Right ventricle myocardium superior (tissue), 1 donor: ENCODE measurements at regions not wholly inside any gene's neighbourhood (a gene's known extent, or its start where the extent isn't known, plus 50 kb on each side); places are given as distances from the start of the nearest gene placed in this dataset.

ENCODE experiments used
- ATAC-seq: fragments of 200-7000 bp; cut with Tn5 transposase; one replicate; pipeline ENCODE4 v1.9.1; 2020; ENCODE audit warnings: mild to moderate bottlenecking; ENCODE audit not compliant: poor library complexity
- DNase-seq: peaks from one replicate; pipeline ENCODE4 v3.0.0-alpha.2; 2020
- intact Hi-C: fragments of 100-400 bp; cut with DNase I; formaldehyde crosslinking; loops from one replicate; pipeline ENCODE4 v1.11.2; 2022
- donor health status: DM: no; HTN: yes; CAD: no; lungs with severe emphysema.

DNA sequence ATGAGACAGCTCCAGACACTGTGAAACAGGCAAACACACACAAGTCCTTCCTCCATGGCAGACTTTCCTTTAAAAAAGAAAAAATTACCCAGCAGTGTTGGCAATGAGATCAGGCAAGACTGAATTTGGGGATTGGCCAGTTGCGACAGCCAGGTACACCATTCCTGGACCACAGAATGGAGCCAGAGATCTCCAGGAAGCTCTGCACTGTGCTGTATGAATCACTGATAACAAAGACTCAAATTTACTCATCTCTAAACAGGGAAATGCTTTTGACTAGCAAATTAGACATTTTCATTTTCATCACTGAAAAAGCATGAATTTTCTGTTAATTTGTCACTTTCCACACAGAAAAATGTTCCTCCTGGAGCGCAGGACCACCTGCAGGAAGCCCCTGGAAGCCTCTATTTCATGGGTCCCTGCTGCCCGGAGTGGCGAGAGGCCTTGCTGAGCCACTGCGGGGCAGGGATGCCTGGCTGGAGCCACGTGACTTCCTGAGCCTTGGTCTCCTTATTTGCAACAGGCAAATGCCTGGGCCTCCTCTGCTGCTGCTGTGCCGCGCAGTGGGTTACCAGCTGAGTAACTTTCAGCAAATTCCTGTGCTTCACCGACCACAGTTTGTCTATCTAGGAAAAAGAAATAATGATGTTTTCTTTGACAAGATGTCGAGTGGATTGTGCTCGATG, 185.9 kb upstream of the ZNF618 start:
- intact Hi-C loops, result no loop called here
- ATAC-seq (no peak), DNase-seq (no peak)

- no peak for DNase-seq
- intact Hi-C loops, result no loop called here
Observed at GRCh38 chr9:113692256-113692655, 183.9 kb upstream of the ZNF618 start.

GRCh38 chr9:113694912-113695311, 181.2 kb upstream of the ZNF618 start:
- intact Hi-C loops, result no loop called here
- ATAC-seq (no peak), DNase-seq (no peak)

More at GRCh38 chr9:113692256-113692655, 183.9 kb upstream of the ZNF618 start:
- ATAC-seq, result no peak

DNA sequence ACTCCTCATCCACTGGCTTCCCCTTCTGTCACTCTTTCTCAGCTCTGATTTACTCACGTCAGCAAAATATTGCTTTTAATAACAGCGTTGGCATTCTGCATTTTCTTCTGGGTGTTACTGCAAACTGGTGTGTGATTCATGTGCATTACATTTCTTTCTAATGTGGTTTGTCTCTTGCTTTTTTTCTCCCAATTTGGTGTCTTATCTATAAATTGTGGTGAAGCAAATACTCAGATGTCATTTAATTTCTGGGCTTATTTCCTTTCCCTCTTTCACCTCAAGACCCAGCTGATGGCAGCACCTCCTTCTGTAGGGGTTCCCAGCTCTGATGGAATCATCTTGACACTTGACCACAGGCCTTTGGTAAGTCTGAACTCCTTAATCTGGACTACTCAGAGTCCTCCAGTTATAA, 180.7 kb upstream of the ZNF618 start:
- ATAC-seq (no peak), DNase-seq (no peak)
- intact Hi-C loops, result no loop called here

- DNase-seq, result no peak
- intact Hi-C loops, result no loop called here
- ATAC-seq, result no peak
Observed at GRCh38 chr9:113695901-113696300, 180.2 kb upstream of the ZNF618 start.

DNA sequence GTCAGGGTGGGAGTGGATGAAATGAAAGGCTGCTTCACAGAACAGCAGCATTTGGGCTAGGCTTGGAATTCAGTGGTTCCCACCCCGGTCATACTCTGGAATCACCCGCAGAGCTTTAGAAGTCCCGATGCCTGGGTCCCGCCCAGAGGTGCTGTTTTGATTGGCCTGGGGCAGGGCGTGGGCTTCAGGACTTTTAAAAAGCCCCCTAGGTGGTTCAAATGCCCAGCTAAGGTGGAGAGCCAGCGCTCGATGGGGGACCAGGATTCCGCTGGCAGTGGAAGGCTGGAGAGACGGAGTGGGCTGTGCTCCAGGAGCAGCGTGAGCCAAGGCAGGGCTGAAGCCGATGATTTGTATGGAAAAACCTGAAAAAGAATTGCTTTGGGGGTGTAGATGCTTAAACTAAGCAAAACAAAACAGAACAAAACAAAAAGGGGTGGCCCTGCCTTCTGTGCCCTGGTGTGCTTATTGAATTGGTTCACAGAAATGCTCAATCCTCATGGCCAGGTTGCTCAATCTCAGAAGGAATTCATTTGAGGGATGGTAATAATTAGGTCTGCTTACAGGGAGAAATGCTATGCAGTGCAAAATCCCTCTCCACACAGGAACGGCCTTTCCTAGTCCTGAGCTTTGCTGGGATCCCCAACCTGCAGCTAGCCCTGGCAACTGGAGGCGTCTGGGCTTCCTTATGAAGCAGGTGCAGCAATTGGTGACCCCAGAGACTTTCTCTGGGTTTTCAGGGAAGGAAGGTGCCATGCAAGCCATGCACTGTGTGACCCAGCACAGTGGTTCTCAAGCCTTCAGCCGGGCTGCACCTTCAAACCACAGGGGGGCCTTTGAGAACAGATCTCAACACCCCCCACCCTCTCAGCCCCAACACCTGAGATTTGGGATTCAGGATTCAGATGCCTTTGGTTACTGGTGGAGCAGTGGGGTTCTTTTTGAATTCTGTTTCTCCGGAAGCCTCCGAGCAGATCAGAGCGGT, 174.0 kb upstream of the ZNF618 start:
- intact Hi-C loops, result no loop called here
- ATAC-seq, result no peak
- no peak for DNase-seq

GRCh38 chr9:113705306-113705927, 170.7 kb upstream of the ZNF618 start:
- DNase-seq (no peak), ATAC-seq (no peak)
- intact Hi-C loops, result no loop called here

DNA sequence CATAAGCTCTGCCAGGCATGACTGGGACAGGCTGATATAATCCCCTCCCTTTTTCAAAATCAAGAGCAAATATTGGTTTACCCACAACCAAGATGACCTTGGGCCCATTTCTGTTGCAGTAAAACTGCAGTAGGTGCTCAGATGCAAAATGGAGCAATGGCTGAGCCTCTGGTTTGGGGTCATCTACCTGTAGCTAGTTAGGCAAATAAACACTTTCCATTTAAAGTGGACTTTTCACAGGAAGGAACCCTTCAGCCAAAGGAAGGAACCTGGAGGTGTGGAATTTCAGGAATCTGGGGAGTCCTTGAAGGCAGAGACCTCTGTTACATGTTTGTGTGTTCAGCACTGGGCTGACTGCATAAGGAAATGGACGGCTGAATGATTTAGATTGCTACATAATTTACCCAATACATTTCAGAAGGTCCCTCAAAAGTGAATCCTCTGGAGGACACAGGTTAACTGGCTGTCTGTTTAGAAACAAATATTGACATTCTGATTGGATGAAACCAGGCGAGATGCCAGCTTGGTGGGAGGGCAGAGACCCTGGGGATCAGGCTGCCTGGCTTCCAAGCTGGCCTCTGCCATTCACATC, 170.1 kb upstream of the ZNF618 start:
- intact Hi-C loops, result no loop called here
- no peak for ATAC-seq
- DNase-seq, result no peak

DNA sequence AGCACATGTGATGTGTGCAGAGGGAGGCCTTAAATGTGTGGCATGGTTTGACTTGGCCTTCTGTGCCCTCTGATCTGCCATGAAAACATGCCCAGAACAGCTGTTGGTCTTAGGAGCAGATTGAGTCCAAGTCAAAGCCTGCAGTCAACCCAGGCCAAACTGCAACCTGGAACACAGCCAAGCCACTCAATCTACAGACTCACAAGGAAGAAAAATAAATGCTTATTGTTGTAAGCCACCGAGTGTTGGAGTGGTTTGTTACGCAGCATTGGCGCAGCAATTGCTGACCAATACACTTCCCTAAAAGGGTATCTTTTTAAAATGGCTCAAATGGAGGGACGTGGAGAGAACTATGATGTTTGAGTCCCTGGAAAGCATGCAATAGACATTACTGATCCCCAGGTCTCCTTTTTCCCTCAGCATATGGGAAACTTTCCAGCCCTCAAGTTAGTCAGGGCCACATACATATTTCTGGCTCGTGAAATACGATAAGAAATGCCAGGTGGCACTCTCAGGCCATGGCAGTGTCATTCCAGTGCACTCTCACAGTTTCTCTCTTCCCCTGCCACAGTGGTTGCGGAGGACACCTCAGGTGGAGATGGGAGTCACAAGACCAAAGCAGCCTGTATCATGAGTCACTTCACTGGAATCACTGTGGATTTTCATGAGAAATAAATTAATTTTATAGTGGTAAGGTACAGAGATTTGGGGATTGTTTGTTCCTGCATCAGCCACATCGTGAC, 168.0 kb upstream of the ZNF618 start:
- DNase-seq (no peak), ATAC-seq (no peak)
- intact Hi-C loops, result no loop called here

GRCh38 chr9:113708821-113709713, 167.0 kb upstream of the ZNF618 start:
- intact Hi-C loops, result no loop called here
- DNase-seq (no peak), ATAC-seq (no peak)

GRCh38 chr9:113709721-113710120, 166.4 kb upstream of the ZNF618 start:
- DNase-seq (no peak), ATAC-seq (no peak)
- intact Hi-C loops, result no loop called here

GRCh38 chr9:113711251-113711650, 164.9 kb upstream of the ZNF618 start:
- no peak for ATAC-seq
- intact Hi-C loops, result no loop called here
- DNase-seq, result no peak

DNA sequence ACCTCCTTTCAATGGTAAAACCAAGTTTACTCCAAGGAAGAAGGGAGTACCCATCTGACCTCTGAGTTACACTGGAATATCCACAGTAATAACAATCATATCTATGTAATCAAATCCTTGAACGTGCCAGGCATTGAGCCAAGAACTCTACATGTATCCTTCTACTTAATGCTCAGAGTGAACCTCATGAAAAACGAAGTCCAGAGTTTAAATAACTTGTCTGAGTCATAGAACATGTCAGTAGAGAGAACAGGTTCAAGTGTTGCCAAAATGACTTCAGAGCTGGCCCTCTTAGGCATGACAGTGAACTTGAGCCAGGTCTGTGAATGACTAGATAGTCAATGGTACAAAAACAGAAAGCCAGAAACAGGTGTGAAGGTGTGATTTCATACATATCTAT, 164.1 kb upstream of the ZNF618 start:
- intact Hi-C loops, result no loop called here
- ATAC-seq (peak; percentile 79), DNase-seq (no peak)

DNA sequence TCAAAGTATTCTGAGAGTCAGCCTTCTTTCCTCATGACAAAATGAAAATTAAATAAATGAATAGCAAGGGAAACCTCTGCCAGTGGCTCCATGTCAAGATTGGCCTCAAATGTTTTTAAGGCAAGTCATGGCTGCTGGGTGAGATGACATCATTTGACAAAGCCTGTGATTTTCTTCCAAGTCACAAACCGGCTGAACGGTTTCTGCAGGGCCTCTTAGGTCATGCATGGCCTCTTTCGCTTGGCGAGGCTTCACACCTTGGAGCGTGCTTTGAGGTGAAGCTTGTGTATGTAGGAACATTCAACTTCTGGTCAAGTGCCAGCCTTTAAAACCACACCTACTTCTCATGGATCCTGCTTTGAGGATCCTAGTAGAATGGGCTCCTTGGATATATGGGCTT, 161.0 kb upstream of the ZNF618 start:
- intact Hi-C loops, result no loop called here
- DNase-seq (no peak), ATAC-seq (no peak)

DNA sequence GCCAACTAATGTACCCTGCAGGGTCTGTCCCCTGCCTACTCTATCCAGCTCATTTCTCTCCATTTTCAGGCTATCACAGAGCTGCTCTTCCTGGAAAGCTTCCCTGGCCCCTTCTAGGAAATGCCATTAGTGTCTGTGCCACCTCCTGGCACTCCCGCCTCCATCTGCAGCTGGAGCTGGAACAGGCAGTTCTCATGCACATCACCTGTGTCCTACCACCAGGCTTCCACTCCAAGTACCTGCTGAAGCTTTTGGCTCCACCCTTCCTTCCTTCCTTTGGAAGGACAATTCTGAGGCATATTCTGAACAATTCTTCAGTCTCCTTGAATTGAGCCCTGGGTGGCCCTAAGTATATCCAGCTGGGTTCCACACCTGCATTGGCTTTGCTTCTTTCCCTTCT, 156.2 kb upstream of the ZNF618 start:
- intact Hi-C loops, result no loop called here
- DNase-seq, result no peak
- ATAC-seq, result no peak

GRCh38 chr9:113720495-113720894, 155.6 kb upstream of the ZNF618 start:
- intact Hi-C loops, result no loop called here
- DNase-seq (no peak), ATAC-seq (no peak)

DNA sequence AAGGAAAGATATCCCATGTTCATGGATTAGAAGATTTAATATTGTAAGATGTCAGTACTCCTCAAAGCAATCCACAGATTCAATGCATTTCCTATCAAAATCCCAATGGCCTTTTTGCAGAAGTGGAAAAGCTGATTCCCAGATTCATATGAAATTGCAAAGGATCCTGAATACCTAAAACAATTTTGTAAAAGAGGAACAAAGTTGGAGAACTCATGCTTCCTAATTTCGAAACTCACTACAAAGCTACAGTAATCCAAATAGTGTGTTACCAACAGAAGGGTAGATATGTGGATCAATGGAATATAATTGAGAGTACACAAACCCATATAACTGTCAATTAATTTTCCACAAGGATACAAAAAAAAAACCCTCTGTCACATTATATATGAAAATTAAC, 154.3 kb upstream of the ZNF618 start:
- intact Hi-C loops, result no loop called here
- ATAC-seq (no peak), DNase-seq (no peak)

DNA sequence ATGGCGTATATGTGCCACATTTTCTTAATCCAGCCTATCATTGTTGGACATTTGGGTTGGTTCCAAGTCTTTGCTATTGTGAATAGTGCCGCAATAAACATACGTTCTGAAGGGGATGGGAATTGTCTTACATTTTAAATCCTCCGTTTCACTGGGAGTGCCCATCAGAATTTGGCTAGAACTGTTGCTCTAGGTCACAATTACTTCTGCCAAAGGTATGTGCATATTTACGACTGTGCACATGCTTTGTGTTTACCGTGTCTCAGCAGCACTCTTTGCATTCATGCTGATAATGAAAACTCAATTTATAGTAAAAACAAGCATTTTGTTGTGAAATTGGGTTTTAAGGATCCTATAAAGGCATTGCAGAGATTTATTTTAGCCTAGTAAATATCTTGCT, 151.9 kb upstream of the ZNF618 start:
- ATAC-seq (no peak), DNase-seq (no peak)
- intact Hi-C loops, result no loop called here
